GM18511 (cell line): ENCODE measurements at regions not wholly inside any gene's neighbourhood (a gene's known extent, or its start where the extent isn't known, plus 50 kb on each side); places are given as distances from the start of the nearest gene placed in this dataset.
"Not testable (repeated sequence)": the region's sequence is repeated elsewhere in the genome, so short reads cannot be mapped to it uniquely, and the experiment has no call there.

ENCODE experiments used
- ATAC-seq: cut with Tn5 transposase; IDR thresholded peaks from one replicate; pipeline ENCODE4 v1.9.1; 2021; ENCODE audit warnings: mild to moderate bottlenecking, moderate library complexity; ENCODE audit not compliant: unreplicated experiment

DNA sequence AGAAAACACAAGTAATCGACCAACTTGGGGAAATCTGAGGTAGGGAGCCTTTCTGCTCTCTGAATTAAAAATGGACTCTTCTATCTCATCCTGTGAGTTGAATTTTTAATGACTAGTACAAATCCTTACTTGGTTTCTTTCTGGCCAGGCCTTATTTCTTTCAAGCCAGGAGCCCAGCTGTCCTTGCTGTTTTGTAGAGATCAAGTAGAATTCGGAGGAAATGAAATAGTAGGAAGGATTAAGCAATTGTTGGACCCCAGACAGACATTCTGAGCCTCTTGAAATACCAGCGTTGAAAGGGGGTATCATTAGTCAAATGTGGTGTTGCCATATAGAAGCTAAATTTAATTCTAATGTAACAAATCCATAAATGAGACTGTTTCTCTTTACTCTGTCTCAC, 53.7 kb upstream of the SMIM15 start:
- ATAC-seq = no peak

- ATAC-seq = no peak
These were observed 54.5 kb upstream of the SMIM15 start for GRCh38 chr5:61216741-61217140.

GRCh38 chr5:61217214-61217613, 54.9 kb upstream of the SMIM15 start:
- no peak for ATAC-seq

DNA sequence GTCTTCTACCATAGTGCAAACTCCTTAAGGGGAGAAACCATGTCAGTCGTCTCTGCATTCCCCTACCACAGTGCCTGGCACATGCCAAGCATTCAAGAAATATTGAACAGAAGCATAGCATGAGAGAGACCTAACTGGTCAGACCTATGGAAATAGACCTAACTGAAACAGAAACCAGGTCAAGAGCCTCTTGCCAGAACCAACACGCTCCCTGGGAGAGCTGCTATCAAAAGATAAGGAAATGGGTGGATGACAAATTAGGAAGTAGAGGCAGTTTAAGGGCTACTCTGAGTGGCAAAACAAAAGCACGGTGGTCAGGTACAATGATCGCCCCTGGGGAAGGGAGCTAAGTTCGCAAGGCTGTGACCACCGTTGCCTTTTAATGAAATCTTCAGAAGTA, 66.0 kb upstream of the SMIM15 start:
- ATAC-seq = no peak

- peak; percentile 55 for ATAC-seq
These were observed 66.5 kb upstream of the SMIM15 start for GRCh38 chr5:61228691-61229280.

- no peak for ATAC-seq
These were observed 67.1 kb upstream of the SMIM15 start for GRCh38 chr5:61229416-61229815.

- no peak for ATAC-seq
These were observed 68.2 kb upstream of the SMIM15 start for GRCh38 chr5:61230492-61230891.

DNA sequence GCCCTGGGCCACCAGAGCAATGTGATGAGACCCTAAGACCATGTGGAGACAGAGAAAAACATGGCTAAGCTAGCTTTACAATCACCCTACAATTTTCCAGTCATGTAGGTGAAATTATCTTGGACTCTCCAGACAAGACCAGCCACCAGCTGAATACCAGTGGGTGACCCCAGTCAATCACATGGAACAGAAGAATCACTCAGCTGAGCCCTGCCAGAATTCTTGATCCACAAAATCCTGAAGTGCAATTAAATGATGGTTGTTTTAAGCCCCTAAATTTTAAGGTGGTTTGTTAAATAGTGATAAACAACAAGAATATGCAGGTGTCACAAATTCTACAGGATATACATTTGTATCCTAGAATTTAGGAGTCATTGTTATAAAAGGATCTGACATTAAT, 69.5 kb upstream of the SMIM15 start:
- ATAC-seq = no peak

- no peak for ATAC-seq
These were observed 70.3 kb upstream of the SMIM15 start for GRCh38 chr5:61232490-61233050.

GRCh38 chr5:61234019-61234418, 71.8 kb upstream of the SMIM15 start:
- no peak for ATAC-seq

DNA sequence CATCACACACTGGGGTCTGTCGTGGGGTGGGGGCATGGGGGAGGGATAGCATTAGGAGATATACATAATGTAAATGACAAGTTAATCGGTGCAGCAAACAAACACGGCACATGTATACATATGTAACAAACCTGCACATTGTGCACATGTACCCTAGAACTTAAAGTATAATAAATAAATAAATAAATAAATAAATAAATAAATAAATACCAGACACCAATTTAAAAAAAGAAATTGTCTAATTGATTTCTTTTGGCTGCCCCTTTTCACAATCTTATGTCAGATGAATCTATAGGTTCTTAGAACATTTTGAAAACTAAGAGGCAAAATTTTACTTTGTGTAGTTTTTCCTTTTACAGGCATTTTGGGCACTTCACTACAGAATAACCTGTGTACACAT, 74.4 kb upstream of the SMIM15 start:
- not testable (repeated sequence) for ATAC-seq

DNA sequence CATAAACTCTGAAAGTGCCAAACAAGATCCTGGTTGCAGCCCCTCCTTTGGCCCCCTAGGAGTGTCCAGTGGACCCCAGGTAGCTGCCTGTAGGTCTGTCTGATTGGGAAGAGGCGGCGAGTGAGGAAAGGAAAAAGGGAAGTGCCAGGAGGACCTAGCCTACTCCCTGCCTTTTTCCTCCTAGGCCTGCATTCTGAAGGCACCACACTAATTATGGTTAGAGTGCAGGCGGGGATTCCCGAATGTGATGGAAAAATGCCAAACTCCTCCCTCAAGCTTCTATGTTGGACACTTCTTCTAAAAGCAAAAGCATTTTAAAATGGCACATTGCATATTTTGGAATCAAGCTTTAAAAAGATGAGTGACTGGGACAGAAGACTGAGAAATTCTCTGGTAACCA, 83.2 kb upstream of the SMIM15 start:
- no peak for ATAC-seq

GRCh38 chr5:61245936-61246335, 83.7 kb upstream of the SMIM15 start:
- no peak for ATAC-seq

GRCh38 chr5:61246768-61247307, 84.6 kb upstream of the SMIM15 start:
- ATAC-seq = no peak

DNA sequence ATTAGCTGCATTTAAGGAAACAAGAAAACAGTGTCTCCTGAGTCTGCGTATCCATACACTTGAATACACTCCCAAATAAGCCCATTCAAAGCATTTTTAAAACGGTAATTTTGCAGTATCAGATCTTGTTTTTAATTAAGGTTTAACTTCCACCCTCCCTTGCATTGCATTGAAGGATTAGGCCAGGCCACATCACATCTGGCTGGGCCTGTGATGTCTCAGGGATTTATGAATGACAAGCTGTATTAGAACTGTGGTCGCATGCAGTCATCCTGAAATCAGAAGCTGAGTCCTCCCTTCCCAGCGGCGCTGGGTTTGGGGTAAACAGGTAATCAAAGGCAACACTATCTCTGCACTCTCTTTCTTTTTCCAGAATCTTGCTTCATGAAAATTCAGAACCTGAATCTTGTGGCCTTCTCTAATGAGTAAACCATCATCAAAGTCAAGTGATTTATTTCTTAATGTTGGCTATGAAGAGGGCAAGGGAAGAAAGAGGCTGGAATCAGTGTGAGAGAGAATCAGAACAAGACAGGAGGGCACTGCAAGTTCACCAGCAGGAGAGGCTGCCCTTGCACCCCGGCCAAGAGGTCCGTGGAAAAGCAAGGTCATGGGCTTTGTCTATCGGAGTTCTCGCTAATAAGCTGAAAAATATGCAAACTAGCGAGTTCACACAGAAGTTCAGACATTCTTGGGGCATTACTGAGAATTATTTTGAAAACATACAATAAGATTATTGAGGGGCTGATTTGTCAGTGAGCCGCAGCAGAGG, 80.0 kb upstream of the ZSWIM6 start:
- no peak for ATAC-seq

DNA sequence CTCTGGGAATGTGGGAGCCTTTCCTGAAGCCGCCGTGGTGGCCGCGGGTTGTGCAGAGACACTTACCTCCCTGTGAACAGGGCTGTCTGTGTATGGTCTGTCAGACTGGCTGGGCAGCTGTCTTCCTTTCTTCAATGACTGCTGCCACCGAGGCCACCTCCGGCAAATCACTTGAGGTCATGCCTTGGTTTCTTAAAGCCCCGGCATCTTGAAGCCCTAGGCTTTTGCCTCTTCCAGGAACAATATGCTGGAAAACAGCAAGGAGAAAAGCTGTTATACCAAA, 79.5 kb upstream of the ZSWIM6 start:
- no peak for ATAC-seq

DNA sequence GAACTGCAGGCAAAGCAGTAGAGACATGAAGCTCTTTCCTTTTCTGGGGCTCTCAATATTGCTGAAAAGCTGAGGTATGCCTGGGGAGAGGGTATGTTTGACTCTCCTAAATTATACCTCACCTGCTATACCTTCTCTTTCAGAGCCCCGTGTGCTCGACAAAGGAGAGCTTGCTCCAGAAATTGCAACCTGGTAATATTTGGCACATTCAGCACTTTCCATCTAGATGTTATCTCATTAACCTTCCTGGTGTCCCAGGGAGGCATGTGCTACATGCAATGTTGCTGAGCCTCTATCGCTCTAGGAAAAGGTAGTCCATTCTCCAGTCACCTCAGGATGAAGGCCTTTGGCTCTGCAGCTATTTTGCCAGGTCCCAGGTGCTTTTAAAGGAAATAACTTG, 78.5 kb upstream of the ZSWIM6 start:
- ATAC-seq = no peak

- no peak for ATAC-seq
These were observed 77.0 kb upstream of the ZSWIM6 start for GRCh38 chr5:61254969-61255555.

DNA sequence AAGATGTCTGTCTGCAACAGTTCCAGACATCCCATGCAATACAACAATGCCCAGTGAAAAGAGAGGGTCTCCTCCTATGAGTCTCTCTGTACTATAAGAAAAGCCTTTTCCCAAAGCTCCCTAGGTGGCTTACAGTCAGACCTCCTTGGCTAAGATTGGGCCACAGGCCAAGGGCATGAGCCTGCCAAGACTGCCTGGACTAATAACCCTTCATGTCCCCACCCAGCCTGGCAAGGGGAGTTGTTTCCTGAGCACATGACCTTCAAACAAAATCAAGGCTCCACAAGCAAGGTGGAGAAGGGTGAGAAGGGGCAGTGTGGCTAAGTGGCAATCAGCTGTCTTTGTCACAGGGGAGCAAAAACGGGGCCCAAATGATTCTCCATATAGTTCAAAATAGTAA, 75.6 kb upstream of the ZSWIM6 start:
- no peak for ATAC-seq

- no peak for ATAC-seq
These were observed 74.6 kb upstream of the ZSWIM6 start for GRCh38 chr5:61257421-61257820.

- ATAC-seq = no peak
These were observed 70.9 kb upstream of the ZSWIM6 start for GRCh38 chr5:61261136-61261535.

- ATAC-seq = no peak
These were observed 70.0 kb upstream of the ZSWIM6 start for GRCh38 chr5:61262080-61262479.
